HG03175 (cell line): ENCODE measurements at regions not wholly inside any gene's neighbourhood (a gene's known extent, or its start where the extent isn't known, plus 50 kb on each side); places are given as distances from the start of the nearest gene placed in this dataset.
"Not testable (repeated sequence)": the region's sequence is repeated elsewhere in the genome, so short reads cannot be mapped to it uniquely, and the experiment has no call there.

ENCODE experiments used
- ATAC-seq: cut with Tn5 transposase; IDR thresholded peaks from one replicate; pipeline ENCODE4 v1.9.1; 2021; ENCODE audit warnings: mild to moderate bottlenecking, moderate library complexity; ENCODE audit not compliant: unreplicated experiment

DNA sequence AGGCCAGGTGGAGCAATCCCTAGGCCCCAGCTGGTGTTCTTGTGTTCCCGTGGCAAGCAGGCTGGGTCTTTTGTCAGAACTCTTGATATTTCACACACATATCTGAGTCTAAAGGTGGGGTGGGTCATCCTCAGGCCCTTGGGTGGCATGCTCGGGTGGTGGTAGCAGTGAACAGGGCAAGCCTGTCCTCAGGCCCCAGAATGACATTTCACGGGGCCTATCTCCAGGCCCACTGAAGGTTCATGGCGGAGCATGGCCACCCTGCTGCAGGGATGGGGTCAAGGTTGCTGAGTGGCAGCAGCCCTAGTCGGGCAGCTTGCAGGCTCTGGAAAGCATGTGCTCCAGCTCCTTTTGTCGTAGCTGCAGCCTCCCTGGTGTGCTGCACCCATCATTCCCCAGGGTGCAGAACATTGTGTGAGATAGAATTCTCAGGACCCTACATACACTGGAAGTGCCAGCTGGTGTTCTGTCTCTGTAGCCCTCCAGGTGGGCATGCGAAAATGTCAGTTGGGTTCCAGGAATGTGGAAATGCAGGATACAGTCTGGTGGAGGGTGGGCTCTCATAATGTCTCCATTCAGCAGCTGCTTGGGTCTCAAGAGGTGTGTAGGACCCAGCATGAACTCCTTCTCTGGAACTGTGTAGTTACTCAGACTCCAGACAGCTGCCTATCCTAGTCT, 1571.8 kb downstream of the STIM2 start:
- no peak for ATAC-seq

DNA sequence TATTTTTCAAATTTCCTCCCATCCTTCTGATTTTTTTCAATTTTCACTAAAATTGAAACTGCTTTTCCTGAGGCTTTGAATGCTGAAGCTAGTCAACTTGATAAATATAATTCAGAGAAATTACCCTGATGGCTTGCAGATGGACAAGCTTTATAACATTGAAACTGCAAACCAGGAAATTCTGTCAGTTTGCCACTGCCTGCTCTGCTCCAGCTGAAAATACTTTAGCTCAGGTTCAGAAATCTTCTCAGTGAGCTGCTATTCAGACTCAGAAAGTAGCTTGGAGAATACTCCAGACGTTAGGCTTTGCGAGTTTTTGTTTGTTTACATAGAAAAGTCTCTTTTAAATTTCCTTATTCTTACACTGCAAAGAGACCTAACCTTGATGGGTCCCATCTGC, 1574.7 kb downstream of the STIM2 start:
- no peak for ATAC-seq

DNA sequence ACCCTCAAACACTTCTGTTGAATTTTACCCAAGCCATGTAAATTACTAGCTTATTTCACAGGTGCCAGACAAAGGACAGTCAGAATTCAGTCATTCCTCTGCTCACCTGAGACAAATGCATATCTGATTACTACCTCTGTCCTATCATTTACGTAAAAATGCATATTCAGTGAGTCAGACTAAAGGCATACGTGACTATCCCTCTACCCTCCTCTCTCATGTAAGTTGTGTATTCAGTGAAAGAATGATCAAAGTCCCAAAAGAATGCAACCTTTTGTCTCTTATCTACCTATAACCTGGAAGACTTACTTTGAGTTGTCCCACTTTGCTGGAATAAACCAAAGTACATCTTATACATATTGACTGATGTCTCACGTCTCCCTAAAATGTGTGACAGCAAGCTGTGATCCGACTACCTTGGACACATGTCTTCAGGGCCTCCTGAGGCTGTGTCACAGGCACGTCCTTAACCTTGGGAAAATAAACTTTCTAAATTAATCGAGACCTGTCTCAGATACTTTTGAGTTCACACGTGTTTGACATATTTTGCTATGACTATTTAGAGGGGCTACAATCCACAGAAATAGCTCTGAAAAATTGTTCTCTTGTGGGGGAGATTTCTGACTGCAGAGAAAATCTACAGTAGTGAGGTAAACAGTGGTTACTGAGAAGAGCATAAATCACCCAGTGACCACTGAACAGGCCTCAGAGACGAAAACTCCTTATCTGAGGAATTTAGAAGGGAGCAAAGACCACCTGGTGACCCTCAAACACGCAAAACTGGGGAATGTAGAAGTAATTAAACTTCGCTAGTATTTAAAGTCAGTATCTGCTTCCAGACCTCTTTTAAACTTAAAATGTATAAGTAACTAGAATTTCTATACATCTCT, 1575.8 kb downstream of the STIM2 start:
- ATAC-seq = no peak

DNA sequence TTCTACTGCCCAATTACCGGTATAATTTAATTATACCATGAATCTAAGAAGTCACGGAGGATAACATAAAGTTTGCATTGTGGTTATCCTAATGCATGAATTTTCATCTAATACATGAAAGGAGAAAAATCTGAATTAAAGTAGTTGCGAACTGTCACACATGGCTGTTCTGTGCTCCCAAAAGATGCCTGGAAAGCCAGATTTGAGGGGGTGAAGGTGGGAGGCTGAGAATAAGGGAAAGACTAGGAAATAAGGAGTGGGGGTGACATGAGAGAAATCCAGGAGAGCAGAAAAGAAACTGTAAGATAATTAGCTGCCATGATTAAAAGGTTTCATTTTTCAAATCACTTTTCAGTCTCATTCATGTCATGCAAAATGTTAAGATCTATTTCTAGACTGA, 1582.7 kb downstream of the STIM2 start:
- ATAC-seq = no peak

DNA sequence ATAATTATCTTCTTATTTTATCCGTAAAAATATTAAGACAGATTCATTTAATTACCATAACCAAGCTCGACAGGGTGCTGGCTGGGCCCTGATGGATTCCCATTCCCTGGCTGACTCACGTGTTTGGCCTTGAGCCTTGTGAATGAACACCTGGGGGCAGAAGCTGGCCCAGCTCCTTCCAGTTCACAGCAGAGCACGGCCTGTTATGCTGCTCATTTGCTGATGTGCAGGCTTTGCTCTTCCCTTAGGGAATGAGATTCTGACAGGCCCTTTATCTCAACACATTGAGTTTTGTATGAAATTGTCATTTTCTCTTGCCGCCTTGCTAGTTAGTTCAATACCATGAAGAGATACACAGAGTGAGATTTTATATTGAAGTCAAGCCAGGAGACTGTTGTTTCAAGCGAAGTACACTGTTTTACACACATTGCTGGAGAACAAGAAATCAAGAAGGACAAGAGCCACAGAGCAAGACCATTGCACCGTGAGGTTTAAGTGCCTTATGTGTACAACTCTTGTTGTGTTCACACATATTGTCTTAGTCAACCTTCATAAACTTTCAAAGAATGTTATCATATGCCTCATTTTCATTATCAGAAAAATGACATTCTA, 1583.3 kb downstream of the STIM2 start:
- ATAC-seq = no peak

DNA sequence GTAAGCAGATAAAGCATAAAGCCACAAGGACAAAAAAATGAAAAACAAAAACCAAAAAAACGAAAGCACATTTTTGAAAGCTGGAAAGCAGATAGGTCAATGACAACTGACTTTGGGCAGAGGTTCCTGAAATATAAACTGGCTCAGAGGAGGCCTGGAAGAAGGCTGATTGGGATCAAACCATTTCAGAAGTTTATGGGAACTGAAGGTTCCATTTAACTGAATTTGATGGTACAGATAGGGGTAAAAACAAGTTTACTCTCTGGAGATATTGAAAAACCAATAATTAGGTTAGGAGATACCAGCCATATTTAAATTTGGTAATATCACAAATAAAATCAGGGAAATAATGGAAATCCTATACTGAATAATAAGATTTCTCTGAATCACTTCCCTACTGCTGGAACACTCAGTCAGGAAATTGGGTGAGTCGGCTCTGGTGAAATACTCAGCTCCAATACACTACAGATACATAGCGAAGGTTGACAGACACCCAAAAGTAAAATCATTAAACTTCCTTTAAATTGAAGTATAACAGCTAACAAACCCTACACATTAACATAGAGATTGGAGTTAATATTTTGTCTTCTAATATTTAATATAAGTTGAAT, 1584.3 kb downstream of the STIM2 start:
- no peak for ATAC-seq

DNA sequence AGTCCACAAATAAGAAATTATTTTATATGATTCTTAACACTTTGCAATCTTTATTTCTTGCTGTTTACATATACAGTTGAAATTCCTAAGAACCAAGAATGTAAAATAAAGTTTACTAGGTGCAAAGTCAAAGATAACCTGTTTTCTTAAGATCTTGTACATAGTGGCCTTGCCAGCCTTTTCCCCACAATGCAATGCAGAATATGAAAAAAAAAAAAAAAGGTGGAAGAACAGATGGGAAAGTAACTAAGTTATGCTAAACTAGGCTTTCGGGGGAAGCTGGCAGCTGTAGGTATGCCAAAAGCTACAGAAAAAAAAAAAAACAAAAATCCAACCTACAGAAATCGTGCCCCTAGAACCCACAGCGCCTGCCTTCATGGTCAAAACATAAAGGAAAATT, 1588.4 kb downstream of the STIM2 start:
- no peak for ATAC-seq

DNA sequence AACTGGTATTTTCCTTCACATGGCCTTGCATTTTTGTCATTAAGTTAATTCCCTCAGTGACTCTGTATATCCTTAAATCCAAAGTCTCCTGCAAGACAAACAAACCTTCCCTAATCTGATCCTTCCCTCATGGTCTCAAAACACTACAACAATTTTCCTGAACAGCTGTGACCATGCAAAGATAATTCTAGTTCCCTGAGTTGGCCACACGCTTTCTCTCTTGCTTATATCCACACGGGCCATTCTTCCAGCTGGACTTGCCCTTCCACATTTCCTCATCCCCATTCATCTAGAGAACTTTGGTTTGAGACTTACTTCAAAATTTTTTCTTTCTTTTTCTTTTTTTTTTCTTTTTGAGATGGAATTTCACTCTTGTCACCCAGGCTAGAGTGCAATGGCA, 1590.7 kb downstream of the STIM2 start:
- no peak for ATAC-seq

DNA sequence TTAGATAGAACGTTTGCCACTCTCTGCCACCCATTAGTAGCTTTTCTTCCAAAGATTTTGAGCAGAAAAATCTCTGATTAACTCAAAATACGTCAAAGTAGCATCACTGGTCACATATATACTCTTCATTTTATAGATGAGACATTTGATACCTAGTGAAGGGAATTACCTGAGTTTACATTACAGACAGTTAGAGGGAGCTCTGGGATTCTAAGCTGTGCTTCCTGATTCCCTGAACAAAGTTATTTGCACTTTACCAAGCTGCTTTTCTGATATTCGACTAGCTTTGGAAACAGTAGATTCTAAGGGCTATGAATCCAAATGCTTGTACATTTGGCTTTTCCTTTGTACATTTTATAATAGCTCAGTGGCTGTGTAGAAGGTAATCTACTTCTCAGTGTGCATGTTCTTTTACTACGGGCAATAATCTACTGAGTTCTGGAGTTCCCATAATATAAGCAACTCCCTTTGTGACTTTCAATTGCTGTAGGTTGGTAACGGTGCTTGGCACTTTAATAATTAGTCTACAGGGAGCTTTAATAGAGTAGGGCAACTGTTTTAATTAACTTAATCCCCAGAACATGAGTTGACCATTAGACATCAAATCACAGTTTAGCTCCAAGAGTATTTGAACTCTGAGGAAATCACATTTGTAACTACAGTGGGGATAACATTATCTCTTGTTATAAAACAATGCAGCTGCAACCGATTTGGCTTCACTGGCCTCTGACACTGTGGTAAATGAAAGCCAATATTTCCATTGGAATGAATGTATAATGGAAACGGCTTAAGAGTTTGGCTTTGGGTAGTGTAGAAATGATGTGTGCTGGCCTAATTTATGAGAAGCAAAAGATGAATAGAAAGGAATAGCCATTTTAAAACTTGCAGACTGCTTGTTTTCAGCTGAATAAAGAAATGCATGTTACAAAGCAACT, 1602.4 kb downstream of the STIM2 start:
- ATAC-seq = no peak

DNA sequence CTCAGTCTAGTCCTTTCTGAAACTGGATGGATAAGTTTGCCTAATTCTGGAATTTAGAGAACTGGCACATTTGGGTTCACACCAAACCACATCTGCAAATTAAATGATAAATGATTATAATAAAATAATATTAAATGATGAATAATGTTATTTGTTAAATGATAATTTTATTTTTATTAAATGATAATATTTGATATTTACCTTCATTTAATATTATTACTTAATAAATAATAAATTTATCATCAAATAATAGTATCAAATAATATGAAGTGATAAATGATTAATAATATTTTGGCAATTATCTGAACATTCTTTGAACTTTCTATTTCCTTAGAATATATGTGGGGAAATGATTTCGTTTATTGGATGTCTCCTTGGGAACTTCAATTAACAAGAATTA, 1604.2 kb downstream of the STIM2 start:
- no peak for ATAC-seq

DNA sequence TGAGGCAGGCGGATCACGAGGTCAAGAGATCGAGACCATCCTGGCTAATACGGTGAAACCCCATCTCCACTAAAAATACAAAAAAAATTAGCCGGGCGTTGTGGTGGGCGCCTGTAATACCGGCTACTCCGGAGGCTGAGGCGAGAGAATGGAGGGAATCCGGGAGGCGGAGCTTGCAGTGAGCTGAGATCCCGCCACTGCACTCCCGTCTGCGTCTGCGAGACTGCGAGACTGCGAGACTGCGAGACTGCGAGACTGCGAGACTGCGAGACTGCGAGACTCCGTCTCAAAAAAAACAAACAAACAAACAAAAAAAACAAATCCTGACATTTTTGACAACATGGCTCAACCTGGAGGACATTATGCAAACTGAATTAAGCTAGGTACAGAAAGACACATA, 1606.2 kb downstream of the STIM2 start:
- not testable (repeated sequence) for ATAC-seq

DNA sequence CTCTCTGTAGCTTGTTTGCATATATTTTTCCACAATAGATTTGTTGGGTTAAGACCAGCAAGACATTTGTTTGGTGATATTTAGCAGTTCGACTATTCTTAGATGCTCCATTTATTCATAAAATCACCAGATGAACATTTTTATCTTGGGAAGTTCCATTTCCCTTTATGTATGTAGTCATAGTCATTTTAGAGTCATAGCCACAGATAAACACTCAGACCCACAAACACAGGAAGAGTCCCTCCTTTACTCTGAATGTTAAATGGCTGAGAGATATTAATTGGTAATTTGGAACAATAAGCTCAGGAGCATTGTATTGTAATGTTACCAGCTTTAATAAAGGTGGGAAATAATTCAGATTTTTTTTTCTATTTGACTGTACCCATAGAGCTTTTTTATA, 1608.7 kb downstream of the STIM2 start:
- ATAC-seq = no peak

DNA sequence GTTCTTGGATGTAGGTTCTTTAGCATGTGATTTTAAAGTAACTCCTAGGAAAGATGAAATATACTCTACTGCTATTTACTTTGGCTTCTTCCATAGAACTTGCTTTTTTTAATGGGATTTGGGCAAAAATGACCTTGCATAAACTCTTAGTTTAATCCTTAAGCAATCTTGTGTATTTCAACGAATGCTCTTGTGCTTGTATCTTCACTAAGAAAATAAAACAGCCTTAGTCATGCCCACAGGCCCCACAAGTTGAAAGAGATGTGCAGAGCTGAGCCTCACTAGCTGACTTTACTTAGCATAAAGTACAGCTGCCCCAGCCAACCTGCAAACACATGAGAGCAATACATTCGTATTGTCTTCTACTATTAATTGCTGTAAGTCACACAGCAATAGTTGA, 1609.2 kb downstream of the STIM2 start:
- ATAC-seq = no peak

DNA sequence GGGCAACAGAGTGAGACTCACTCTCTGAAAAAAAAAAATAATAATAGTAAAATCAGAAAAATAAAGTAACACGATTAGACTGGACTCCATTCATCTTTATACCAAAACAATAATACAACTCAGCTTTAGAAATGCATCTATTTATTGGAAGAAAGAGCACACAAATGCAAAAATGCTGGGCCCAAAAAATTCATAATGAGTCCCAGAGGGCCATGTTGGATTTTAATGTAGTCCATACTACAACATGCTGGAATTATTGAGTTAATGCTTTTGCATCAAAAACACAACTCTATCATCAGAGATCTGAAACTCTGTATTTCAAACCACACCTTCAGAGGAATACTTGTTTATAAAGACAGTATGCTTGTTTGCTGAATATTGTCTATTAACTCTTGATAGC, 1614.7 kb downstream of the STIM2 start:
- ATAC-seq = no peak

DNA sequence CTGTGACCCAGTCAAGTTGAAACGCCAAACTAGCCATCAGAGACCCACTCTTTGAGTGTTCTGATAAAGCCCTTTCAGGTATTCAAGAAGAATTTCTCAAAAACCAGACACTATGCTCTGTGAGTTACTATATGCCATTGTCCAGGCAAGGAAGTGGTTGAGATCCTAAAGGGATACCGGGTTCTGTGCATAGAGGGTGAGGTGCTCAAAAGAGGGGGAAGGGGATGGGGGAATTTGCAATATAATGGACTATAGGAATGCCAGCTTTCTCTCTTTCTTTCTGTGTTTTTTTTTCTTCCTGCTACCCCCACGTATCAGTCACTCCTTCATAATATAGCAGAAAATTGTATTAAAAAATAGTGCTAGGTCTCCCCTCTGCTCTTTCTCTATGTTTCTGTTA, 1619.0 kb downstream of the STIM2 start:
- ATAC-seq = no peak

DNA sequence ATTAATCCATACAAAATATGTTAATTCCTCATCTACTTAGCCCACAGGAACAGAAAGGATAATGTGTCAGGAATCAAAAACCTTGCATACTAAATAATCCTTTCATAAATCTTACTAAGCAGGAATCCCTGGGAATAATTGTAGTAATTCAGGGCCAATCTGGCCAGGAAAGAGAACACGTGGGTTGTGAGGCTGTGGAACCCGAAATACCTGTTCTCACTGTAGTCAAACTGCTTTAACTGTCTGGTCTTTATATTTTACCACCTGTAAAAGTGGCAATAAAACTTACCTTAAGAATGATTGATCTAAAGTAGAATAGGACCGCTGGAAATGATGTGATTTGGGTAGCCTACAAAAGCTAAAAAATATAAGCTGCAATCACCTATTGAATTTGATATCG, 1620.9 kb downstream of the STIM2 start:
- no peak for ATAC-seq

DNA sequence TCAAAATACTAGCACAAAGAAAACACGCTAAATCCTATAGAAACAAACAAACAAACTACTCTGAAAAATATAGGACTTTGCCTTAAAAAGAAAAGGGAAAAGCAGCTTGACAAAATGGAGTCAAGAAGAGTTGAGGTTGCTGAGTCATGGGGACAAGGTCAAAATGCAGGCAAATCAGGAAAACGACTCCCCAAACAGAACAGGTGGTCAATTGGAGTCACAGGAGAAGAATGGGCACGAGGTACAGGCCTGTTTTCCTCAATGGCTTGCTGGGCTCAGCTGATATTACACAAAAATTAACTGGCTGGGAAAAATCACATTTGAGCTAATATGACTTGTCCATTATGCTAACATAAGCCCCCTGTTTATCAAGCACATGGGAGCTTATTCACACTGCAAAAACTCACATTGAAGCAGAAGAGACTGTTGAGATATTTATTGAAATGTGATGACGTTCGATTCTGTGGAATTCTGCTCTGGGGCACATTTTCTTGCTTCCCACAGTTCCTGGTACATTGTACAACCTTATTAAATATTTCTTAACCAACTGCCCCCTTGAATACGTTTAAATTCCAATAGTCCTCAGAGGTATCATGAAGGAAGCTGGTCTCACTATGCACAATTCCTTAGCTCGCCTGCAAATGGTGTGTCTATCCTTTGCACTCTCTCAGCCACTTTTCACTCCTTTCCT, 1622.1 kb downstream of the STIM2 start:
- no peak for ATAC-seq

DNA sequence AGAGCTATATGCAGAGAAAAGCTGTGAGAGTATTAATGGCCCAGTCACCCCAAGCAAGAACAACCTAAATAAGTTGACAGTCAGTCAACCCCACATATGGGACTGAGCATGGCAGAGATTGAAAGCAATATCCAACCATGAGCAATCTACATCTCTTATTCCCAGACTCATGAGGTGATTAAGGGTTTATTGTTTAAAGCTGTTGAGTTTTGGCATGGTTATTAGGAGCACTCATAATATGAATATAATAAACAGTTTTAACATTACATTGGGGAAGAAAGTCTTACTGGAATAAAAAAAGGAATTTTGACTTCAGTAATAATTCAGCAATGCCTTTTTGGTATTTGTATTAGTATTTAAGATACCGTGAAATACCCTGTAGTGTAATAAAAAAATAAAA, 1627.4 kb downstream of the STIM2 start:
- no peak for ATAC-seq

DNA sequence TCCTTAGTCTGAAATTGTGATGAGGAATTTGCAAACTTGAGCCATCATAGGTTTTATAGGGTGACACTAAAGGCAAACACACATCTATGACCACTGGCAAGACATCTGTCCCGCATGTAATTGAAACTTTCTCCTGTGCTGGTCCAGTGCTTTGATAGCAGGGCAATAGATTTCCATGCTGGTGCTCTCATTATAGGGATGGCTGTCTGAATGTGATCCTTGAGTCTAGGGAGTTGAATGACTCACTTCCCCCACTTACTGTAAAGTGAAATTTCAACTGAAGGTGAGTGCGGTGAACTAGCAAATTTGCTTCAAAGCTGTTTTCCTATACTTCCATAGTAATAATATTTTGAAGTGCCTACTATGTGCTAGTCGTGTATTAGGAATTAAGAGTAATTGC, 1630.0 kb downstream of the STIM2 start:
- no peak for ATAC-seq

DNA sequence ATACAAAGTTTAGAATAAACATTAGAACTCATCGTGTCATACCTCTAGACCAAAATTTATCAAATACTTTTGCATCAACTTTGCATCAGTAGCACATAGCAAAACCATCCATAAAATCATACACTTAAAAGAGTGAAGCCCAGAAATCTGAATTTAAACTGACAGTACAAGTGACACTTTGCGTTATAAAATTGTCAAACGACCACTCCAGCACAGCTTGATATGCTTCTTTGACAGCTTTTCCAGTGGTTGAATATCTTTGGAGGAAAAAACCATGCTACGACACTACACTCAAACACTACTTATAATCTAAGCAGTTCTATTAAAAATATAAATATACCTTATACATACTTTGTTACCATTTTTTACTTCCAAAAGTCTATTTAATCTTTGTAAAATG, 1644.4 kb downstream of the STIM2 start:
- no peak for ATAC-seq
